GM19468 (cell line): ENCODE measurements at regions not wholly inside any gene's neighbourhood (a gene's known extent, or its start where the extent isn't known, plus 50 kb on each side); places are given as distances from the start of the nearest gene placed in this dataset.

Source experiments
- ATAC-seq: cut with Tn5 transposase; IDR thresholded peaks from one replicate; pipeline ENCODE4 v1.9.1; 2021; ENCODE audit warnings: mild to moderate bottlenecking, moderate library complexity, moderate number of reproducible peaks; ENCODE audit not compliant: unreplicated experiment; ENCODE audit errors: extremely low read depth

DNA sequence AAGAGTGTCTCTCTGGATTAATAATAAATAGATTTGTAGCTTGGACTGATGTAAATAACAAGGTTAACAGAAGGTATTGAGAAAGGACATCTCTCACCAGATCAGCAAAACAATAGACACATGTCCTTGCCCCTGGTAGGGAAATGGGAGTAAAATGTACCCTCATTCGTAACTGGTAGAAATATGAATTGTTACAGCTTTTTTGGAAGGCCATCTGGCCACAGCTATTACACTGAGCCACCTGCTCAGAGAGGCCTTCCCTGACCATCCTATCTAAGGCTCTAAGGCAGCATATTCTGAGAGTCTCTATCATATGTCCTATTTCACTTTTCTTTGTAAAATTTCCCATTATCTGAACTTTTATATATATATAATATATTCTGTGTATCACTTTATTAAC is 129.1 kb upstream of the MAP1B start:
- ATAC-seq, result no peak

DNA sequence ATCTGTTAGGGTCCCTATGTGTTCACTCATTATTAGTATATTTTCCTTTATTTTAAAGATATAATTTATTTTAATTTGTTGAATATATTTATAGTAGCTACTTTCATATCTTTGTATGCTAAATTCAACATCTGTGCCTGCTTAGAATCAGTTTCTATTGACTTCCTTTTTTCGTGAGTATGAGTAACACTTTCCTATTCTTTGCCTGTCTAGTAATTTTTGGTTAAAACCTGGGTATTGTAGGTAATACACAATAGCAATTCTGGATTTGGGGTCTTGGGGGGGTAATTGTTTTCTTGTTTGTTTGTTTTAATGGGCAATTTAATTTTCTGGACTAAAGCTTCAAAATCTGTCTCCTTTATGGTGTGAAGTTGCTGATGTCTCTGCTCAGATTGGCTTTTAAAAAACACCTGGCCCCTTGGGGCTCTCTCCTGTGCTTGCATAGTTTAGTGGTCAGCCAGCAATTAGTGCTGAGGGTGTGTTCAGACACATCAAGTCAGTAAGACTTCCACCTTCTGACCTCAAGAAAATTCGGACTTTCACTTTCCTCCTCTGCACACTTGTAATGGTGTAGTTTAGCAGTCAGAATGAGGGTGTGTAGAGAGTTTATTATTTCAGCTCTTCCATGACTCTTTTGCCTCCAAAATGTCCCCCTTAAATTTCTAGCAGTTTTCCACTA is 124.4 kb upstream of the MAP1B start:
- ATAC-seq, result no peak

DNA sequence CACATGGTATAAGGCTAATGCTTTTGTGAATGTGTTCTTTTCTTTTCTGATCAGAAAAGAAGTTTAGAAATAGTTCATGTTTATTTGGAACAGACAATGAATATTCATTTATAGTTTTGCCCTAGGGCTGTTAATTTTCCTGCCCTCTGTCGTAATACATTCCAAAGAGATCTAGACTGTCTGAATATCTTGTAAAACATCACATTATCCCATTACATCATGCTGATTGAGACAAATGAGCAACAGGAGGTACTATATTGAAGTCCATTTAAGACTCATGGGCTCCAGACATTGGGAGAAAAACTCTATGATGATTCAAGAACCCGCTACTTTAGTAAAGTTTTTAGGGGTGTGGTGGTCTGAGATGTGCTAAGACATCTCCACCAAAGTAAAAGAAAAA is 121.2 kb upstream of the MAP1B start:
- ATAC-seq, result no peak

DNA sequence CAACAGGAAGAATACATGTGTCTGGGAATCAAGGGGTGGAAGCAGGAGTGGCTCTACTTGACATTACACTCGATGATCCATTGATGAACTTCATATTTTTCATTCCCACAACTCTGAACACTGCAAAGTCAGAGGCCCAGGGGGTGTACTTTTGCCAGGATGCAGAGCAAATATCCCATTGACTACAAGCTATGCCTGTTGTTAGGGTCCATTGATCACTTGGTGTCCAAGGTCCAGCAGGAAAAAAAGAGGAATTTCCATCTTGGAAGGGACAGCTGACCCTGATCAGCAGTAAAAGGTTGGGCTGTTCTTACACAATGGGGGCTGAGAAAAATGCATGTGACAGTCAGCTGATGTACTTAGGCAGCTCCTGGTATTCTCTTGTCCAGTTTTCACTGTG is 118.5 kb upstream of the MAP1B start:
- ATAC-seq, result no peak

DNA sequence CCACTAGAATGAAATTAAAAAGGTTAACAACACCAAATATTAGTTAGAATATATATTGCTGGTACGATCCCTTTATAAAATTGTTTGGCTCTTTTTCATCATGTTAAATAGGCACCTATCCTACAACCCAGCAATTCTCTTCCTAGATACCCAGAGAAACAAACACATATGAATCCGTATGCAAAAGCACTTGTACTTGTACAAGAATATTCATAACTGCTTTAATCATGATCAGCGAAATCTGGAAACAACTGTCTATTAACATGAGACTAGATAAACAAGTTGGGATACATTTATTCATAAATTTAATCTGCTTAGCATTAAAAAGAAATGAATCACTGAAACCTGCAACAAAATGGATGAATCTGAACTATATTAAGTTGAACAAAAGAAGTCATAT is 113.7 kb upstream of the MAP1B start:
- ATAC-seq, result no peak

DNA sequence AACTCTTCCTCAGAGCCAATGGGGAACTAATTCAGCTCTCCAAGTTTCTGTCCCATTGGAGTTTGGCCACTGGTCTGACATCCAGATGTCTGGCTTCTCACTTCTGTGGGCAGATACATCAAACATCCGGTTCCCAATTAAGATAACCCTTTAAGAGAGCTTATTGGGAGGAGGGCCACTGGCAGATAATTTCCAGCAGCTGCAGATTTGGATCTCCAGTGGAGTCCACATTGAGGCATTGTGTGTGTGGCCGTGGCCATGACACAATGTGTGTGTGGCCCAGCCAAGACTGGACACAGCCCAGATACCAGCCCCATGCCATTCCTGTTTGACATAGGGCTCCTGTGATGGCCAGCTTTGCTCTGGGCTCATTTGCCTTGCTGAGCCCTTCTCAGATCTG is 110.5 kb upstream of the MAP1B start:
- ATAC-seq, result no peak

DNA sequence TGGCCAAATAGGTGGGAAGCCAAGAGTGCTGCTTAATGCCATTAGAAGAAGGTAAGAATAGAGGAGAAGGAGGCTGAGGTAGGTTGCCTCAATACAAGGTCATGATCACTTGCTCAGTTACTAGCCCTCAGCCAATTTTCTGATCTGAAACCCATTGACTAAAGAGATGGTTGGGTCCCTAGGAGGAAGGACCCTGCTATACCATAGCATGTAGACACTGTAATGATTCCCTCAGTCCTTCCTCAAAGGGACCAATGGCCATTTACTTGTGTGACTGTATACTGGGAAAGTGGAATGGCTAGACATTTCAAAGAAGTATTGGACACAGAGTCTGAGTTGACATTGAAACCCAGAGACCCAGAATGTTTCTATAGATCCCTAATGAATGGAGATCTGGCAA is 108.5 kb upstream of the MAP1B start:
- ATAC-seq, result no peak

DNA sequence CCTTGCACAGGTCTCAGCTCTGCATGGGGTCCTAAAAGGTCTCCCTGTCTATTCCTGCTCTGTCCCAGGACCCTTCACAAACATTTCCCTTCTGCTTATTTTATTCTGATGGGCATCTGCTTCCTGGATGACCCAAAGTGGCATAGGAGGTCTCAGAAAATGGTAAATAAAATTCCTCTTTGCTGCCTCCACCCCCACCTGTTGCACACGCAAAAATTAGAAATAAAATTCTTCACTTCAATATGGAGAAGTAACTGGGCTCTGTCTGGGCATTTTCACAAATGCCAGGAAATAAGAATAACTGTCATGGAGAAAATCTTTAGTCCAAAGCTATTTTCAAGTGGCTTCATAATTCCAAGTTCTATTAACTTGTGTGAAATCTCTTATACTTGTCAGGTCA is 106.6 kb upstream of the MAP1B start:
- no peak for ATAC-seq

DNA sequence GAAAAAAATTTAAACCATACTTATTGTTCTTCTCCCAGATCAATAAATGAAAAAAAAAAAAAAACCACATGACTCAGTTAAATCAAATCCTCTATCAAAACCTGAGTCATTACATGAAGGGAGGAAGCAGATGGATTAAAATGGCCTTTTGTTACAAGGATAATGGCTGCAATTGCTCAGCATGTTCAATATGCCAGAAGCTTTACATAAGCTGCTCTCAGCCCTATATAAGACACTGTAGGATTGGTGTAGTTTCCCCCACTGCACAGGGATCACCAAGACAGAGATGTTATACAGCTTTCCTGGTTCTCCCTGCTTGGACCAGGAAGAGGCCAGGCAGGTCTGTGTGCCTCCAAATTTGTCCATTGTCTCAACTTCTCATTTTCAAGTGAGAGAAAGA is 101.6 kb upstream of the MAP1B start:
- ATAC-seq, result no peak

DNA sequence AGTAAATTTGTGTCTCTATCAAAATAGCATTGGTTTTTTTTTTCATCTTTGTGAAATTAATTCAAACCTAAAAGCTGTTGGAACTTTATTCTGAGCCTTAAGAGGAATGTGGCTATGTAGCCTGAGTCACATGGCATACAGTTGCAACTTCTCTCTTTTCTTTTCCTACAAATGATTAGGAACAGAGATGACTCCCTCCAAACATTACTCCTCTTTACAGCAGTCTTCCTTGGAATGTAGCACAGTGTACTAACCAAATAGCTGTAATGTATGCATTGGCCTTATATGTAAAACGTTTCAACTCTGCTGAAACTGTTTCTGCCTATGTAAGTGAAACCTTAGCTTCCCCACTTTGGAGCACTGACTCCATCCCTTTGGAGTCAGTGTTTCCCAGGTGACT is 100.9 kb upstream of the MAP1B start:
- no peak for ATAC-seq

DNA sequence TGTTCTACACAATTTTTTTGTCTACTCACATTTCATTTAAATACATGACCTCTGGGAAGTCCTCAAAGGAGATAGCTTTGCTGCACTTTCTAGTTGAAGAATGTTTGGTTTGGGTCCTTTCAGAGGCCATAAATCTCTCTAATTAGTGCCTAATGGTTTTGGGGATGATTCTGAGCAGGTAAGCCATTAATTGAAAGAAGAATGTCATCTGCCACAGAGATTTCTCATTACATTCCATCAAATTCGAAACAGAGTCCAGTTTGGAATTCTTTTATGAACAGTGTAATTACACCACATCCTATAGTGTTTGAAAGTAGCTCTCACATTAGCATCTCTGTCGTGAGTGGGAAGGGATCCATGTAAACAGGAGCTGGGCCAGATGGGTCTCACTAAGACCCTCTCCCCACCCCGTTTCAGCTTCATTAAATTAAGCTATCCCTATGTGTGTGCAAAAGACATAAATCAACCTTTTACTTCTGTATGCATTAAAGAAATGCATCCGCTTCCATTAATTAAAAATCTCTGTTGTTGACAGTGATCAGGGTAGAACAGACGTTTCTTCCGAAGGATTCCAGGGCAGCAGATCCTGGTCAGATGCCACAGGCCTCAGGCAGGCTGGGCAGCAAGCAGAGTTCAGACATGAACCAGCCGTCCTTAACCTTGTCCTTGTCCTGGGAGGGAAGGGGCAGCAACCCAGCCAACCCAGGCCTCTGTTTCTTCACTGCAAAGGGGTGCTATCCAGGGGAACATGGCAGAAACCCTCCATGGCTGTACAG is 99.8 kb upstream of the MAP1B start:
- ATAC-seq, result no peak

DNA sequence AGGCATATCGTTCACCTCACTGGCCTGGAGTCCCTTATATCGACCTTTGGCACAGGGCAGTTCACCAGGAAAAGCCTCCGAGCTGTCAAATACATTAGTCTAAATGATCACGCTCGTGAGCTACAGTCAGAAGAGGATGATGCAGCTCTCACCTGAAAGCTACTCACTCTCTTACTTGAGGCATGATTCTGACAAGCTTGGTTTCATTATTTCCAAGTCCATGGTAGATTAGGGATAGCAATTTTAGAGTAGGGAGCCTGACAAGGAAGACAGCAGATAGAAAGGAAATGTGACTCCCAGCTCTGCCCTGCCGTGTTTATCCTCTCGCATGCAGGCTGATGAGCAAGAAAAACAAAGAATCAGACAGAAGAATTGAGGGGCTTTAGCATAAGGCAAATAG is 98.0 kb upstream of the MAP1B start:
- ATAC-seq, result no peak

DNA sequence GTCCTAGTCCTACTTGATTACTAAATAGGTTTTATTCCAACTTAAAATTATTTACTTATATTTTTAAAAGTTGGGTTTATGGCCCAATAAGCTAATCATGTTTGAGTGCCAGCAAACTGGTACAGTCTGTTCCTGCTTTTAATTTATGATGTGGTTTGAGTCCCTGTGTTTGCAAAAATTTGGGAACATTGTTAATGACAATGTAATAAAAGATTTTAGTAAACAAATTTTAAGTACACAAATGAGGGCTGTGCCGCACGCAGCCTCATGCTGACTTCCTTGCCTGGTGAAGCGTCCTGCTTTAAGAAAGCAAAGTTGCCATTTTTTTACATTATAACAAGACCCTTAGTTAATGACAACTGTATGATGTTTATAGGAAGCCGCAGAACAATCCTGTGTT is 96.8 kb upstream of the MAP1B start:
- no peak for ATAC-seq

DNA sequence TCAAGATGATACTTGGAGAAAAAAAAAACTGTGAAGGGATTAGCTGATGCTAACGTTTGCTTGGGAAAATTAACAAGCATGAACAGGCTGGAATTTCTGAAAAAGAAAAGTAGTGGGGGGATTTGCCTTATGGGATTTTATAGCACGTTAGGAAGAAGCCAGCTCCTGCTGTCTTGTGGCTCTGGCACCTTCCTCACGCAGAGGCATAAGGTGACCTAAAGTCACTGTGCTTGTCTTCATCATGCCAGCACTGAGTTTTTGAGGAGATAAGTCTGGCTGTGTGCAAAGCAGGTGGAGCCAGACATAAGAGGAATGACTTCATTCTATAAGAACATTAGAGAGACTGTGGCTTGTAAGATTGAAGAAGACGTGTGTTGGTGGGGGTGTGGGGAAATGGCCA is 94.4 kb upstream of the MAP1B start:
- ATAC-seq, result no peak

DNA sequence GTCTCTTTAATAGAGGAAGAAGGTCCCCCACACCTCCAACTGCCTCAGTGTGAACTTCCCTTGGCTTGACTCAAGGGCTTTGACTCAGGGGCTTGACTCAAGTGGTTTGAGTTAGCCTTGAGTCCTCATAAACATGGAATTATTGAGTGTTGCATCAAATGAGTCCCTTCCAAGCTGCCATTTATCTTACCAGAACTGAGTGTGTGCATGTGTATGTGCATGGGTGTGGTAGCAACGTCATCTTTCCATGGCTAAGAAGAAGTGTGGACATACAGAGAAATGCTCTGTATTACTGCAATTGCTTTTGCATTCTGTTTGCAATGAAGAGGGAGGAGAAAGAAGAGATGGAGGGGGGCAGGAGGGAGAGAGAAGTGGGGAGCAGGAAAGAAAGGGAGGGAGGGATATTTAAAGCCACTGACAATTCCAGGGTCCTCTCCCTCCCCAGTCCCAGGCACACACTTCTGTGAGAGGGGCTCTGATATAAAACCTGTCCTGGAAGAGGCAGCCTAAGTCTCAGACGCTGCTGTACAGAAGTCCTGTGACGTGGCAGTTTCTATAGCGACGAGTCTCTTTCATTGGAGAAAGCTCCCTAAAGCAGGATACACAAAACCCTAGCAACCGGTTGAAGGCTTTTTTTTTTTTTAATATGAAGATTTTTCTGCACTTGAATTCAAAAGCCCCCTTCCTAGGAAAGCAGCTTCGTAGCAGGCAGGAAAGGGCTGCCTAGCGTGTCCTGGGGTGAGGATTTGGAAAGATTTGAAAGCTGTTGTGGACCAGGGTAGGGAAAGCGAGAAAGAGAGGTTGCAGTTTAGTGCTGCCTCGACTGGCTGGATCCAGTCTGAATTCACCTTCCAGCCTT is 93.3 kb upstream of the MAP1B start:
- no peak for ATAC-seq

DNA sequence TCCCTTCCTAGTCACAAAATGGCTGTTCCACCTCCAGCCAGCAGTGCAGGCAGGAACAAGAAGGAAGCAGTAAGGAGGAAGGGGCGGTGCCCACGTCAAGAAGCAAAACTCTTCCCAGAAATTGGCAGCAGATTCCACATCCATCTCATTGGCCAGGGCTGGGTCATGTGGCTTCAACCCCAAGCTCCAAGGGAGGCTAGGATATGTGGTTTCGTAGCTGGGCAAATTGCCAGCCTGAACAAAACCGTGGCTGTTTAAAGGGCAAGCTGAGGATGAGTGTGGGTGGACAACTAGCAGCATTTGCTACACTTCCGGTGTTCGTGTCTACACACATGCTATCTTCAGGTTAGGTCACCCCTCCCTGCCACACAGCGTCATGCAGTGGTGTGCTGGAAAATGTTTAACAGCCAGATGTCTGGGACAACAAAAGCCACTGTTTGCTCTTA is 92.1 kb upstream of the MAP1B start:
- no peak for ATAC-seq

DNA sequence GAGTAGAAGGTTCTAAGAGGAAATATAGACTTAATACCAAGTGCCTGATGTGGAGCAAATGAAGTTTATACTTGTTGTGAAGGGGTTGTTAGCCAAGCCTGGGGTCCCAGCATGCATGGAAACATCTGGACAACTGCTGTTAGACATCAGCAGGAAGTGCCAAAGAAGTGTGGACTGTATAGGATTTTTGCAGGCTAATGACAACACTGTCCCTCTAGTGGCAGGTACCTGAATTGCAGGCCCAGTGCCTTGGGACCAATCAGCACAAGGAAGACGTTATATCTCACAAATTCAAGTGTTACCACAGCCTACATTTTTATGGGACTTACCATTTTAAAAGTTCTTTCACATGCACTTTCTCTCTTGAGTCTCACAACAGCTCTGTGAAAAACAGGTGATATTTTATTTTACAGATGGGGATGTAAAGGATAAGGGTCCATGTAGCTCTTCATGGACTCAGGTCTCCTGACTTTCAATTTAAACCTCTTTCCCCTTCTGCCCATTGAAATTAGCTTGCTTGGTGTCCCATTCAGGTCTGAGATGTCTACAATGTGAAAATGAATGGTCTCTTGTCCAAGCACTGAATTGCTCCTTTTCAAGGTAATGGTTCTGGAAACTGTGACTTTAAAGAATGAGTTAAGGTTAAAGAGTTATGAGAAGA is 89.0 kb upstream of the MAP1B start:
- no peak for ATAC-seq

DNA sequence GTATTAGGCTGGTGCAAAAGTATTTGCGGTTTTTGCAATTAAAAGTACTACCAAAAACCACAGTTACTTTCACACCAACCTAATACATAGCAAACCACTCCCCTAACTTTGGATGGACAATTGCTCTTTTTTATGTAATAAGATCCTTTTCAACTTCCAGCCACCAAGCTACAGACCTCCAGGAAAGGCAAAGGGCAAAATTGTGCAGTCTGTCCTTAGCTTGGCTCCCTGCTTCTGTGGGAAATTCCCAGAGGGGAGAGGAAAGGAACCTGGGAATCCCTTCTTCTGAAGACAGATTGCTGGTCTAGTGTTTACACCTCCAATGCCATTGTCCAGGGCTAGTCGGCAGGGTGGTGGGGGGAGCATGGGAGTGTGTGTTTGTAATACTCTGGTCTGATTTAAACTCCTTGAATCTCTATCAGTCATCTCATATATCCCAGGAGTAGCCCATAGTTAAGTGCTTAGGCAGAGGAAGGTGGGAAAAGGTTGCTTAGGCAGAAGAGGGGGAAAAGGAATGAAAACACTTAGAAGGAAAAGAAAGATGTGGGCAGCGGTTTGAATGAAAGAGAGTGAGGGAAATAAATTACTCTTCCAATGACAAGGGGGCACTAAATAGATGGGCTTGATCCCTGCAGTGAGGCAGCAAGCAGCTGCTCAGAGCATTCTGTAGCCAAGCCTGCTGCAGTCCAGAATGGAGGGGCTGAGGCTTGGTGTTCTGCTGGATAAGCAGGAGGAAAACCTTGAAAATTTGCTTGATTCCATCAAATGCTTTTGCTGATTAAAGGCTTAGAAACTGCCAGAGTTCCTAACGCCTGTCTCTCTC is 86.9 kb upstream of the MAP1B start:
- ATAC-seq, result no peak

DNA sequence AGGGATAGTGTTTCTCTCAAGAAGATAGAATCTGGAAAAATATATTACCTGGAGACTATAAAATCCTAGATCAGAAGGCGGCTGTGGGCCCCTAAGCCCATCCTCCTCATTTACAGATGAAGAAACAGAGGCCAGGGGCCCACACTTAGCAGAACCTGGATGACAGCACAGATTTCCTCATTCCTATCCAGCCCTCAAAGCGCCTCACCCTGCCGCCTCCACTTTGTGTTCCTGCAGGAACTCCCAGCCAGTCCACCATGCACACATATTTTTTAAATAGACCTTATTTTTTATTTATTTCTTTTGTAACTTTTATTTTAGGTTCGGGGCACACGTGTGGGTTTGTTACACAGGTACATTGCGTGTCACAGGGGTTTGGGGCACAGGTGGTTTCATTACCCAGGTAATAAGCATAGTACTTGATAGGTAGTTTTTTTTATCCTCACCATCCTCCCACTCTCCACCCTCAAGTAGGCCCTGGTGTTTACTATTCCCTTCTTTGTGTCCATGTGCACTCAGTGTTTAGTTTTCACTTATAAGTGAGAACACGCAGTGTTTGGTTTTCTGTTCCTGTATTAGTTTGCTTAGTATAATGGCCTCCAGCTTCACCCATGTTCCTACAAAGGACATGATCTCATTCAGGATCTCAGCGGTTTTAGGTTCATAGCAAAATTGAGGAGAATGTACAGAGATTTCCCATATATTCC is 85.5 kb upstream of the MAP1B start:
- ATAC-seq, result no peak
